ENCODE measurements at regions not wholly inside any gene's neighbourhood (a gene's known extent, or its start where the extent isn't known, plus 50 kb on each side); places are given as distances from the start of the nearest gene placed in this dataset.

- Histone ChIP-seq H3K27me3 (ENCODE audit: control insufficient read depth, insufficient read depth, low read length) (no peaks in the 10 kb centered on the region), H2AK5ac (ENCODE audit: low read depth, low read length) (no peak overlapping the region), H3K23ac (ENCODE audit: low read depth, low read length) (no peak overlapping the region), H4K8ac (ENCODE audit: low read depth in 2 of 2, low read length in 2 of 2) (no peak overlapping the region), H3K79me1 (ENCODE audit: low read depth in 1 of 2, low read length in 2 of 2) (no peaks in the 10 kb centered on the region), H4K5ac (ENCODE audit: low read depth, low read length) (no peak overlapping the region), H4K91ac (ENCODE audit: insufficient read depth, low read depth, low read length) (no peak overlapping the region), H3K4me3 (ENCODE audit: insufficient read depth, low read depth, low read length) (no peak overlapping the region), H2BK15ac (ENCODE audit: low read depth, low read length) (no peak overlapping the region), H3K4ac (ENCODE audit: low read depth, low read length) (no peak overlapping the region), H2BK20ac (ENCODE audit: low read depth, low read length) (no peak overlapping the region), H4K20me1 (ENCODE audit: insufficient read depth, low read length) (no peaks in the 10 kb centered on the region), H3K4me2 (ENCODE audit: low read depth, low read length) (no peak overlapping the region), H2AFZ (replicated peaks; ENCODE audit: low read length, poor library complexity) (no peak overlapping the region), H3K9me3 (ENCODE audit: control insufficient read depth, insufficient read depth, low read length) (peaks cover 67% of the 10 kb centered on the region), H3K36me3 (ENCODE audit: control insufficient read depth, insufficient read depth, low read length) (no peaks in the 10 kb centered on the region), H3K27ac (ENCODE audit: insufficient read depth, low read length) (no peak overlapping the region), H3K14ac (replicated peaks; ENCODE audit: low read depth, low read length) (no peak overlapping the region), H3K9me1 (ENCODE audit: insufficient read depth, low read length) (no peaks in the 10 kb centered on the region), H2AK9ac (replicated peaks; ENCODE audit: low read depth, low read length, poor library complexity) (no peak overlapping the region), H2BK5ac (ENCODE audit: low read depth, low read length, poor library complexity, severe bottlenecking) (no peak overlapping the region), H3K18ac (ENCODE audit: low read depth, low read length) (no peak overlapping the region), H3K4me1 (ENCODE audit: control insufficient read depth, insufficient read depth, low read length) (no peaks in the 10 kb centered on the region), H3K9ac (ENCODE audit: low read depth, low read length) (no peak overlapping the region), H2BK120ac (ENCODE audit: low read depth, low read length) (no peak overlapping the region), H3K56ac (ENCODE audit: extremely low read depth, insufficient read depth, low read length) (no peak overlapping the region)
- CTCF ChIA-PET = no interaction called here
- POLR2A ChIA-PET (ENCODE audit: unreplicated experiment) = no interaction called here
- intact Hi-C loops (cut with micrococcal nuclease) (no loop called here), in situ Hi-C loops (cut with MboI; ENCODE audit: low sequenced_read_pairs) (no loop called here), dilution Hi-C loops (cut with HindIII; ENCODE audit: low sequenced_read_pairs, unreplicated experiment) (no loop called here)
- BruUV-seq (replicated peaks) = no TSS peak
- TF ChIP-seq RCOR1 (IDR thresholded peaks at IDR 0.05; ENCODE audit: insufficient replicate concordance, low read length) (no peak), MAZ (IDR thresholded peaks at IDR 0.05; ENCODE audit: borderline replicate concordance, low read depth, low read length) (no peak), RFX5 (IDR thresholded peaks at IDR 0.05; ENCODE audit: low read depth, low read length) (no peak), BHLHE40 (IDR thresholded peaks at IDR 0.05; ENCODE audit: low read depth, low read length) (no peak), RAD21 (IDR thresholded peaks at IDR 0.05; ENCODE audit: low read length) (no peak), CHD1 (IDR thresholded peaks at IDR 0.05; ENCODE audit: low read depth, low read length) (no peak), POLR2A (IDR thresholded peaks at IDR 0.05; ENCODE audit: low read depth, low read length) (no peak), SMC3 (IDR thresholded peaks at IDR 0.05; ENCODE audit: low read depth, low read length) (no peak), USF2 (IDR thresholded peaks at IDR 0.05; ENCODE audit: low read depth, low read length) (no peak), CTCF (conservative IDR thresholded peaks at IDR 0.05; ENCODE audit: low read depth, low read length) (no peak), NFE2L2 (IDR thresholded peaks at IDR 0.05; ENCODE audit: low read depth, low read length) (no peak), FOS (IDR thresholded peaks at IDR 0.05; ENCODE audit: low read depth, low read length) (no peak), MAFK (IDR thresholded peaks at IDR 0.05; ENCODE audit: low read depth, low read length) (no peak), MXI1 (IDR thresholded peaks at IDR 0.05; ENCODE audit: borderline replicate concordance, low read depth, low read length) (no peak), ELK1 (IDR thresholded peaks at IDR 0.05; ENCODE audit: borderline replicate concordance, low read depth, low read length) (no peak)
- ATAC-seq (ENCODE audit: low read depth) = no peak
- WGBS, 2 experiments (ENCODE audit: extremely low coverage in 2 of 2, insufficient read length in 1 of 2) = 88% methylated on average over 3 of the region's 10 CpGs; no CpG with 5 or more reads in 1 of the 2 experiments
- no peak for DNase-seq
Observed at GRCh38 chr22:49159711-49160110, 668.0 kb downstream of the BRD1 start.

All from IMR-90 (cell line).